ENCODE measurements at regions not wholly inside any gene's neighbourhood (a gene's known extent, or its start where the extent isn't known, plus 50 kb on each side); places are given as distances from the start of the nearest gene placed in this dataset.
"Not testable (repeated sequence)": the region's sequence is repeated elsewhere in the genome, so short reads cannot be mapped to it uniquely, and the experiment has no call there.

DNA sequence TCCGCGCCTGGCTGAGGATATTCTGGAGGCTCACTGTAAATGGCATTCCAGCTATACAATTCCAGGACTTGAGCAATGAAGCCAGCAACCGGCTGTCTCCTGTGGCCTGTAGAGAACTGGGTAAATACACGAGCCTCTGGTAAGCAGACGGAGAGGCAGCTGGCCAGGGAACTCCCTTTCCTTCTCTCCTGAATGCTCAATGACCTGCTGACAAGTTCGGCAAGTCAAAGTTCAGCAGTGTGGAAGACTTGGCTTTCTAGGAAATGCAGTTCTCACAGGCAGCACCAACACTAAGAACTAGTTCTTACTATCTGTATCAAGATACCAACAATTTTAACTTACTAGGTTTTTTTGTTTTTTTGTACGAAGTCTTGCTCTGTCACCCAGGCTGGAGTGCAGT lies 232.1 kb upstream of the NUPR2 start:
- intact Hi-C loops (cut with DNase I); H3K27me3 ChIP-seq; H3K36me3 ChIP-seq; DNase-seq; H3K4me1 ChIP-seq; H3K4me3 ChIP-seq; ATAC-seq; H3K9me3 ChIP-seq; H3K27ac ChIP-seq: not testable (repeated sequence)

DNA sequence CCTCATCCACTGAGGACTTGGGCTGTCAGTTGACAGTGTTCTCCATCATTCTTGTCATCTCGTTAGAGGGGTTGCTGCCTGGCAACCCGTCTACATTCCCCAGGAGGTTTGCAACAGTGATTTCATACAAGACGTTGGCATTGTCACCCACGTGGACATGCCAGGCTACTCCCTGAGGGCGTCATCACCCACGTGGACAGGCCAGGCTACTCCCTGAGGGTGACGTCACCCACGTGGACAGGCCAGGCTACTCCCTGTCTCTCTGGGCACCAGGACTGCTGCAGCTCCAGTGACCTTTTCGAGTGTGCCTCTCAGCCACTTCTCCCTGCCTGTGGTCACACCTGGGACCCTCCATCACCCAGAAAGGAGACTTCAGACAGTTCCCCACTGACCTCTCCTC lies 212.1 kb upstream of the NUPR2 start:
- ATAC-seq; H3K9me3 ChIP-seq; intact Hi-C loops (cut with DNase I); DNase-seq; H3K27me3 ChIP-seq; H3K36me3 ChIP-seq; H3K27ac ChIP-seq; H3K4me1 ChIP-seq; H3K4me3 ChIP-seq: not testable (repeated sequence)

DNA sequence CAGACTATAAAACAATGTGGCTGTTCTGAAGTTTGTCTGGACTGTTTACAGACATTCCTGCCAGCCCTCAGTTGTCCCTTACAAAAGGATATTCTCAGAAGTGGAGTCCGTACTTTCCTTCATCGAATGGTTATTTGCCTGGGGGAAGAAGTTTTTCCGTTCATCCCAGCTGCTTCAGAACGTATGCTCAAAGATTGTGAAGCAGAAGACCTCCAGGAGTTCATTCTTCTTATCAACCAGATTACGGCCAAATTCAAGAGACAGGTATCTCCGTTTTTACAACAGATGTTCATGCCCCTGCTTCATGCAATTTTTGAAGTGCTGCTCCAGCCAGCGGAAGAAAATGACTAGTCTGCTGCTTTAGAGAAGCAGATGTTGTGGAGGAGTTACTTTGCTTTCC lies 174.3 kb upstream of the NUPR2 start:
- DNase-seq (no peak), ATAC-seq (no peak)
- TF ChIP-seq, protein P1, sequence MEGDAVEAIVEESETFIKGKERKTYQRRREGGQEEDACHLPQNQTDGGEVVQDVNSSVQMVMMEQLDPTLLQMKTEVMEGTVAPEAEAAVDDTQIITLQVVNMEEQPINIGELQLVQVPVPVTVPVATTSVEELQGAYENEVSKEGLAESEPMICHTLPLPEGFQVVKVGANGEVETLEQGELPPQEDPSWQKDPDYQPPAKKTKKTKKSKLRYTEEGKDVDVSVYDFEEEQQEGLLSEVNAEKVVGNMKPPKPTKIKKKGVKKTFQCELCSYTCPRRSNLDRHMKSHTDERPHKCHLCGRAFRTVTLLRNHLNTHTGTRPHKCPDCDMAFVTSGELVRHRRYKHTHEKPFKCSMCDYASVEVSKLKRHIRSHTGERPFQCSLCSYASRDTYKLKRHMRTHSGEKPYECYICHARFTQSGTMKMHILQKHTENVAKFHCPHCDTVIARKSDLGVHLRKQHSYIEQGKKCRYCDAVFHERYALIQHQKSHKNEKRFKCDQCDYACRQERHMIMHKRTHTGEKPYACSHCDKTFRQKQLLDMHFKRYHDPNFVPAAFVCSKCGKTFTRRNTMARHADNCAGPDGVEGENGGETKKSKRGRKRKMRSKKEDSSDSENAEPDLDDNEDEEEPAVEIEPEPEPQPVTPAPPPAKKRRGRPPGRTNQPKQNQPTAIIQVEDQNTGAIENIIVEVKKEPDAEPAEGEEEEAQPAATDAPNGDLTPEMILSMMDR (IDR thresholded peaks at IDR 0.05), result no peak
- H3K27ac ChIP-seq, result no peak overlapping the region
- no peaks in the 10 kb centered on the region for H3K27me3 ChIP-seq
- H3K9me3 ChIP-seq, result no peaks in the 10 kb centered on the region
- H3K36me3 ChIP-seq, result no peaks in the 10 kb centered on the region
- H3K4me1 ChIP-seq, result no peaks in the 10 kb centered on the region
- H3K4me3 ChIP-seq, result no peak overlapping the region
- intact Hi-C loops (cut with DNase I), result no loop called here

DNA sequence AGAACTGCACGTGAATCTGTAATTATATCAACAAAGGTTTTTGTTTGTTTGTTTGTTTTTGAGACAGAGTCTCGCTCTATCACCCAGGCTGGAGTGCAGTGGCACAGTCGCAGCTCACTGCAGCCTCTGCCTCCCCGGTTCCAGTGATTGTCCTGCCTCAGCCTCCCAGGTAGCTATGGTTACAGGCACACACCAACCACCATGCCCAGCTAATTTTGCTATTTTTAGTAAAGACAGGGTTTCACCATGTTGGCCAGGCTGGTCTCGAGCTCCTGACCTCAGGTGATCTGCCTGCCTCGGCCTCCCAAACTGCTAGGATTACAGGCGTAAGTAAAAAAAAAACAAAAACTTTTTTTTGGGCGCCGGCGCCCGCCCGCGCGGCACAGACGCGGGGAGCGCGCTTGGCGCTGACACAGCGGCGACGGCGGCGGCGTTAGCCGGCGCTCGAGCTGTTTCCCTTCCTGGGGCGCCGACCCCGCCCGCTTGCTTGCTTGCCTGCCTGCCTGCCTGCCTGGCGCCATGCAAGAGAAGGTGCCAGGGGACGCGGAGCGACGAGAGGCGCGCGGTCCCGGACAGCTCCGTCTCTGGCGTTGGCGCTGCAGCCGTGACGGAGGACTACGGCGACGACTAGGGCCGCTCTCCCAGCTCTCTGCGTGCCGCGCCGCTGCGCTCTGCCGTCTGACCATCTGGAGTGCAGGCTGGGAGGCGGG lies 171.4 kb upstream of the NUPR2 start:
- Histone ChIP-seq H3K27ac (no peak overlapping the region), H3K36me3 (no peaks in the 10 kb centered on the region), H3K4me3 (peak overlapping the region; percentile 33), H3K27me3 (no peaks in the 10 kb centered on the region), H3K9me3 (no peaks in the 10 kb centered on the region), H3K4me1 (no peaks in the 10 kb centered on the region)
- TF ChIP-seq, protein P1 (IDR thresholded peaks at IDR 0.05), result no peak
- intact Hi-C loops (cut with DNase I), result no loop called here
- ATAC-seq, result peak; percentile 67
- DNase-seq, result peak; percentile 64

DNA sequence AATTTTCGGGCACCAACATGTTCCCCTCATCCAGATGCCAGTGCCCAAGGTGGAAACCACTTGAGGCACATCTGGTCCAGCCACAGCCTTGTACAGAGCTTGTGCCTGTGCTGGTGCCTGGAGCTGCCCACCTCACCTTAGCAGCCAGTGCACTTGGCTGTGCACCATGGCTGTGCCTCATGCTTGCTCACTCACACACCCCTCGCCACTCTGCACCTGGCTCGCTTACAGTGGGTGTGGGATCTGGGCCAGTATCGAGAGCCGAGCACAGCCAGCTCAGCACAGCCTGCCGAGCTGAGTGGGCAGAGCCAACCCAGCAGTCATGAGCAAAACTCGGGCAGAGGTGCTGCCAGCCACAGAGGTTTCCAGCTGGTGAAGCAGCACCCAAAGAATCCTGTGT lies 139.9 kb upstream of the NUPR2 start:
- Histone ChIP-seq H3K4me3 (no peak overlapping the region), H3K27ac (no peak overlapping the region), H3K4me1 (no peaks in the 10 kb centered on the region), H3K36me3 (no peaks in the 10 kb centered on the region), H3K27me3 (no peaks in the 10 kb centered on the region), H3K9me3 (no peaks in the 10 kb centered on the region)
- DNase-seq (no peak), ATAC-seq (no peak)
- TF ChIP-seq, protein P1 (IDR thresholded peaks at IDR 0.05), result no peak
- intact Hi-C loops (cut with DNase I), result no loop called here

DNA sequence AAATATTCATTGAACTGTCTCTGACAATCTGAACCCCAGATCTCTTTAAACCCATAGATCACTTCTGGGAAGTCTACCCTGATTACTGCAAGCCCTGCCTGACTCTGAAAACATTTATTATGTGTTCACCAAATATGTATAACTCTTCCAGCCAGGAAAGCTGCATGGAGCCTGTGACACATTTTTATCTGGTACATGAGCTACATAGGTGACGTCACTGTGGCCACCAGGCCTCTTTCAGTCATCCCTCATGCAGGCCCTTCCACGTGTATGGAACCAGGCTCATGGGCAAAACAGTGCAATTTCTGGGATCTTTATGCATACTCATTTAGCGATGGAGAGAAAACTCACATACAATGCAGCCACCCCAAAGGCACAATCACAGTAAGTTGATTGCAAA lies 133.9 kb upstream of the NUPR2 start:
- no peaks in the 10 kb centered on the region for H3K9me3 ChIP-seq
- H3K36me3 ChIP-seq, result no peaks in the 10 kb centered on the region
- intact Hi-C loops (cut with DNase I), result no loop called here
- H3K27me3 ChIP-seq, result no peaks in the 10 kb centered on the region
- H3K27ac ChIP-seq, result no peak overlapping the region
- TF ChIP-seq, protein P1 (IDR thresholded peaks at IDR 0.05), result no peak
- no peaks in the 10 kb centered on the region for H3K4me1 ChIP-seq
- DNase-seq (no peak), ATAC-seq (no peak)
- no peak overlapping the region for H3K4me3 ChIP-seq

DNA sequence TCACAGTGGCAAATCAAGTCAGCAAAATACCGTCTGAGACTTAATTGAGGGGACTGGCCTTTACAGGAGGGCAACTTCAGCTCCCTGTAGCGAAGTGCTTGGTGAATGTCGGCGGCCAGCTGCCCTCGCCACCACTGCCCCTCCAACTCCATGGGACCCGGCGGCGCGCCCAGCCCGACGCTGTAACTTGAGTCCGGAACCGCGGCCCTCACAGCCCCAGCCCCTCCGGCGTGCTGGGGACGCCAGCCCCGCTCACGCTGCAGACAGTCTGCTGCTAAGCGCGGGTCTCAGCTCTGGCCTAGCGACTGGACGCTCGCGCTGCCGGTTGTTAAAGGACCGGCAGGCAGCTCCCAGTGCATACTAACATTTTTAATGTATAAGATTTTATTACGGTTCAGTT lies 113.4 kb upstream of the NUPR2 start:
- TF ChIP-seq, protein P1 (IDR thresholded peaks at IDR 0.05), result no peak
- Histone ChIP-seq H3K9me3 (no peaks in the 10 kb centered on the region), H3K4me1 (no peaks in the 10 kb centered on the region), H3K27me3 (no peaks in the 10 kb centered on the region), H3K36me3 (no peaks in the 10 kb centered on the region), H3K4me3 (no peak overlapping the region), H3K27ac (no peak overlapping the region)
- DNase-seq (no peak), ATAC-seq (no peak)
- intact Hi-C loops (cut with DNase I), result no loop called here
